CD14-positive monocyte (primary cell): ENCODE measurements at regions not wholly inside any gene's neighbourhood (a gene's known extent, or its start where the extent isn't known, plus 50 kb on each side); places are given as distances from the start of the nearest gene placed in this dataset.
"Not testable (repeated sequence)": the region's sequence is repeated elsewhere in the genome, so short reads cannot be mapped to it uniquely, and the experiment has no call there.

ENCODE experiments used
- DNase-seq, 3 donors: peaks; one replicate each; pipeline ENCODE4 v3.0.0-alpha.2; 2011 to 2022
- H2AFZ ChIP-seq: 2 replicates; pipeline ENCODE4 v1.6.0; 2012; ENCODE audit warnings: mild to moderate bottlenecking, low read depth, low read length, inconsistent platforms; ENCODE audit not compliant: insufficient read depth, poor library complexity, severe bottlenecking
- H3K27ac ChIP-seq, 2 donors: 1 replicate in 1 of 2; 2 replicates in 1 of 2; pipeline ENCODE4 v1.5.1; 2012 to 2013; ENCODE audit warnings: low read length in 2 of 2, control low read depth in 1 of 2, inconsistent platforms in 1 of 2, low read depth in 1 of 2, mild to moderate bottlenecking in 1 of 2
- H3K27me3 ChIP-seq, 2 donors: one replicate each; pipeline versions ENCODE4 v1.6.0 to v1.6.1; 2011 to 2013; ENCODE audit warnings: low read length in 2 of 2; ENCODE audit not compliant: control insufficient read depth in 2 of 2, insufficient read depth in 2 of 2
- H3K36me3 ChIP-seq, 2 donors: replicated peaks in 1 of 2; 1 replicate in 1 of 2; 2 replicates in 1 of 2; pipeline versions ENCODE4 v1.5.1 to v1.6.1; 2012 to 2013; ENCODE audit warnings: low read length in 2 of 2, control low read depth in 1 of 2, inconsistent platforms in 1 of 2, mild to moderate bottlenecking in 1 of 2; ENCODE audit not compliant: insufficient read depth in 2 of 2, control insufficient read depth in 1 of 2
- H3K4me1 ChIP-seq, 2 donors: 1 replicate in 1 of 2; 2 replicates in 1 of 2; pipeline versions ENCODE4 v1.5.1 to v1.6.1; 2012 to 2013; ENCODE audit warnings: low read length in 2 of 2, control low read depth in 1 of 2, inconsistent platforms in 1 of 2, mild to moderate bottlenecking in 1 of 2, moderate library complexity in 1 of 2; ENCODE audit not compliant: insufficient read depth in 2 of 2, control insufficient read depth in 1 of 2
- H3K4me2 ChIP-seq: replicated peaks from 2 replicates; pipeline ENCODE3; 2012; ENCODE audit warnings: low read length, moderate library complexity, mild to moderate bottlenecking; ENCODE audit not compliant: poor library complexity, severe bottlenecking; ENCODE audit errors: extremely low read depth
- H3K4me3 ChIP-seq, 3 experiments: fragments of 200-600 bp in 1 of 3; sonication (generic) in 1 of 3; replicated peaks in 1 of 3; 1 replicate in 2 of 3; 2 replicates in 1 of 3; pipeline ENCODE4 v1.5.1; 2011 to 2013; ENCODE audit warnings: low read length in 3 of 3, mild to moderate bottlenecking in 3 of 3, control low read depth in 2 of 3, low read depth in 2 of 3, inconsistent platforms in 1 of 3, moderate library complexity in 1 of 3
- H3K79me2 ChIP-seq: 2 replicates; pipeline ENCODE4 v1.6.0; 2012; ENCODE audit warnings: mild to moderate bottlenecking, control low read depth, inconsistent platforms, low read length, moderate library complexity; ENCODE audit not compliant: insufficient read depth
- H3K9ac ChIP-seq: 2 replicates; pipeline ENCODE4 v1.6.0; 2017; ENCODE audit warnings: low read length, mild to moderate bottlenecking; ENCODE audit not compliant: insufficient read depth, poor library complexity, severe bottlenecking
- H3K9me3 ChIP-seq, 2 donors: replicated peaks in 1 of 2; 1 replicate in 1 of 2; 2 replicates in 1 of 2; pipeline versions ENCODE4 v1.5.1 to v1.6.1; 2012 to 2013; ENCODE audit warnings: low read length in 2 of 2, control low read depth in 1 of 2; ENCODE audit not compliant: control insufficient read depth in 1 of 2, insufficient read depth in 1 of 2
- H4K20me1 ChIP-seq: 2 replicates; pipeline ENCODE4 v1.6.0; 2012; ENCODE audit warnings: mild to moderate bottlenecking, low read length, control low read depth, moderate library complexity; ENCODE audit not compliant: insufficient read depth
- H3K27ac Mint-ChIP-seq, 7 donors: one replicate each; pipeline ENCODE4 v1.8.0; 2020; ENCODE audit warnings: mild to moderate bottlenecking in 7 of 7, mixed read lengths in 7 of 7, moderate library complexity in 6 of 7, inconsistent platforms in 2 of 7
- H3K27me3 Mint-ChIP-seq, 3 donors: one replicate each; pipeline ENCODE4 v1.8.0; 2021 to 2022; ENCODE audit warnings: low read depth in 3 of 3, mild to moderate bottlenecking in 3 of 3, mixed read lengths in 3 of 3, moderate library complexity in 3 of 3, inconsistent platforms in 1 of 3
- H3K36me3 Mint-ChIP-seq, 2 donors: one replicate each; pipeline ENCODE4 v1.8.0; 2020; ENCODE audit warnings: mixed read lengths in 2 of 2, inconsistent platforms in 1 of 2, mild to moderate bottlenecking in 1 of 2
- H3K4me1 Mint-ChIP-seq: one replicate; pipeline ENCODE4 v1.8.0; 2020; ENCODE audit warnings: mild to moderate bottlenecking, mixed read lengths
- H3K4me3 Mint-ChIP-seq, 2 donors: one replicate each; pipeline ENCODE4 v1.8.0; 2020; ENCODE audit warnings: mild to moderate bottlenecking in 2 of 2, mixed read lengths in 2 of 2, moderate library complexity in 1 of 2
- H3K9me3 Mint-ChIP-seq, 7 donors: one replicate each; pipeline ENCODE4 v1.8.0; 2020 to 2022; ENCODE audit warnings: mixed read lengths in 7 of 7, mild to moderate bottlenecking in 6 of 7, moderate library complexity in 6 of 7, inconsistent platforms in 2 of 7
- WGBS: methylation state at CpG from one replicate; pipeline ENCODE4 v1.1.5; 2013; ENCODE audit warnings: missing lambda C conversion rate; ENCODE audit not compliant: insufficient coverage; 5-methylcytosine and 5-hydroxymethylcytosine counted together
- intact Hi-C, 2 donors: fragments of 100-400 bp; cut with micrococcal nuclease; formaldehyde crosslinking; loops; one replicate each; pipeline versions ENCODE4 v1.15.0 to v1.15.1; 2023

DNA sequence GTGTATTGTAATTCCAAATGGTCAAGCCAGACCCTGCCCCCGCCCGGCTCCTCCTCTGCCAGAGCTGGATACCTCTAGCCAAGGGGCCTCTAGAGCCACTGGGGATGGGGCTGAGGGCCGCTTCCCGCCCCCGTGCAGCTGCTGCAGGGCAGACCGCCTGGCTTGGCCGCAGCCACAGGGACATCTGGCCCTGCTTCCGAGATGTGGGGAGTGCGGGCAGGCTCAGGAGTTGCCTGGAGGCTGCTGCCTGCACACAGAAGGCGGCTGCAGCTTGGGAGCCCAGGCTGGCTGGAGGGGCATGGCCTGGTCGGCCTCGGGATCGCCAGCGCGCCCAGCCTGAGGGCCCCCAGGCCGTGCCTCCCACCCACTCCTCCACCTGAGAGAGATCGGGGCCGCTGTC lies 79.9 kb upstream of the ZNG1F start:
- H3K27me3 Mint-ChIP-seq: peaks cover 7 to 19% (median 9%) of the 10 kb centered on the region in 3 donors
- H3K27ac ChIP-seq, H2AFZ ChIP-seq, intact Hi-C loops, H3K27ac Mint-ChIP-seq, H3K9me3 ChIP-seq, H3K9ac ChIP-seq, H3K79me2 ChIP-seq, H3K36me3 ChIP-seq, H3K4me2 ChIP-seq, H3K4me3 Mint-ChIP-seq, H3K27me3 ChIP-seq, H3K9me3 Mint-ChIP-seq, H3K4me3 ChIP-seq, H3K4me1 Mint-ChIP-seq, H3K4me1 ChIP-seq, H4K20me1 ChIP-seq, H3K36me3 Mint-ChIP-seq: not testable (repeated sequence)
- peak in 1 of 3 donors; percentile 4 for DNase-seq
- 84% methylated on average over 4 of the region's 18 CpGs for WGBS

DNA sequence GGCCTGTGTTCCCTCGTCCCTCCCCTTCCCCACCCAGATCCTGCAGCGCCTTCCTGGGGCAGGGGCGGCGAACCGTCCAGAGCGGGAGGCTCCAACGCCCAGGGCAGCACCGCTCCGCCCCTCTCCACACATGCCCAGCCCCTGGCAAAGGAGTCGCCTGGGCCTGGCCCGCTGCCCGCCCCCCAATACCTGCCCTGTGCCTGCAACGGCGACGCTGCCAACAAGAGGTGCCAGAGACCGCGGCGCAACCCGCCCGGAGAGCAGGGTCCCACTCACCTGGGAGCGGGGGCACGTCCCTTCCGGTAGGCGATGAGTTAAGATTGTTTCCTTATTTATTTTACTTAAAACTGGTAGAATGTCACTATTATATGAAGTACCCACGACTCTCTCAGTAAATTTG lies 77.5 kb upstream of the ZNG1F start:
- intact Hi-C loops, H3K4me2 ChIP-seq, H3K4me1 ChIP-seq, H3K36me3 ChIP-seq, H3K36me3 Mint-ChIP-seq, H3K4me3 ChIP-seq, H3K79me2 ChIP-seq, H3K9me3 ChIP-seq, H3K27ac Mint-ChIP-seq, H4K20me1 ChIP-seq, H3K9ac ChIP-seq, H3K4me1 Mint-ChIP-seq, H3K9me3 Mint-ChIP-seq, DNase-seq, H3K27ac ChIP-seq, H3K27me3 ChIP-seq: not testable (repeated sequence)
- Mint-ChIP-seq H3K4me3 (peak overlapping the region in 1 of 2 donors; percentile 62), H3K27me3 (peaks cover 7 to 18% (median 7%) of the 10 kb centered on the region in 3 donors)
- H2AFZ ChIP-seq: peak overlapping the region; percentile 21
- WGBS: 5% methylated on average over 7 of the region's 25 CpGs

DNA sequence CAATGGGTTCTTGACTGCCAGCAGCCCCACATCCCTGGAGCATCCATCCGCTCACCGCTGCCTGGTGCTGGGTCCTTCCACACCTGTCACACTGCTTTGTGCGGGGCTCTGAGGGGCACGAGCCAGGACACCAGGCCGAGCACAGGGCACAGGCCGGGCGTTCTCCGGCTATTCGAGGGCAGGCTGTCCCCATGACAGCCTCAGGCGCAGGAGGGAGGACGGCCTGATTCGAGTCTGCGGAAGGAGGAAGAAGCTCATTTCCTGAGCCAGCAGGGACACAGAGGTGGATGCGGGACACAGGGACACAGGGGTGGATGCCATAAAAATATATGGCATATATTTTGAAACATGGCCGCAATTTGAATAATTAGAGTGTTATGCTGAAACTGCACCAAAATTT lies 76.9 kb upstream of the ZNG1F start:
- intact Hi-C loops: not testable (repeated sequence)

DNA sequence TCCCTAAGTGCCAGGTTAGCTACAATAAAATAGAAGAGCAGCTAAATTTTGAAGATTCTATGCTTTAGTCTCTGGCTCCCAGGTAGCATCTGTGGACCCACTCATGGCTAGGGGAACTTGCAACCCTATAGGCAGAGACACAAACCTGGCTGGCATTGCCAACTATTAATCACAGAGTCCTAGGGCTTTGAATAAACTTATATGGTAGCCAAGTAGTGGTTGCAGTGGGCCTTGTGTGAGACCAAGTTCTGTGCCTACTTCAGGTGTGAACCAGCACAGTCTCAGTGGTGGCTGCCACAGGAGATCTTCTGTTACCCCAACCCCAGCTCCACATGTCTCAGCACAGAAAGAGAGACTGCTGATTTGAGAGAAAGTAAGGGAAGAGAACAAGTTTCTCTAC lies 62.9 kb upstream of the ZNG1F start:
- not testable (repeated sequence) for H3K27ac Mint-ChIP-seq

More for the DNA sequence above, 76.9 kb upstream of the ZNG1F start:
- H3K4me2 ChIP-seq, H3K27me3 ChIP-seq, H3K9ac ChIP-seq, H3K27ac Mint-ChIP-seq, H3K4me3 Mint-ChIP-seq, H4K20me1 ChIP-seq, H2AFZ ChIP-seq, H3K36me3 ChIP-seq, H3K27ac ChIP-seq, H3K4me3 ChIP-seq, H3K9me3 Mint-ChIP-seq, H3K36me3 Mint-ChIP-seq, H3K9me3 ChIP-seq, H3K79me2 ChIP-seq, DNase-seq, H3K4me1 Mint-ChIP-seq, H3K4me1 ChIP-seq: not testable (repeated sequence)
- no CpG with 5 or more reads among the region's 15 CpGs for WGBS
- peaks cover 7 to 18% (median 7%) of the 10 kb centered on the region in 3 donors for H3K27me3 Mint-ChIP-seq

More for the DNA sequence above, 62.9 kb upstream of the ZNG1F start:
- intact Hi-C loops, H3K27me3 Mint-ChIP-seq, H3K36me3 ChIP-seq, H3K79me2 ChIP-seq, H3K9ac ChIP-seq, H3K27ac ChIP-seq, DNase-seq, H4K20me1 ChIP-seq, H3K4me1 Mint-ChIP-seq, H3K4me3 ChIP-seq, H2AFZ ChIP-seq, H3K27me3 ChIP-seq, H3K4me2 ChIP-seq, H3K4me3 Mint-ChIP-seq, H3K36me3 Mint-ChIP-seq, H3K4me1 ChIP-seq: not testable (repeated sequence)
- H3K9me3 ChIP-seq: peaks cover under 1 to 15% of the 10 kb centered on the region in 2 donors
- peaks cover 4 to 18% (median 9%) of the 10 kb centered on the region in 7 donors for H3K9me3 Mint-ChIP-seq
